CD4-positive, alpha-beta memory T cell (primary cell): ENCODE measurements at regions not wholly inside any gene's neighbourhood (a gene's known extent, or its start where the extent isn't known, plus 50 kb on each side); places are given as distances from the start of the nearest gene placed in this dataset.
"Not testable (repeated sequence)": the region's sequence is repeated elsewhere in the genome, so short reads cannot be mapped to it uniquely, and the experiment has no call there.

Experiments used
- CTCF ChIA-PET: fragments of 350-600 bp; sonication (Branson Sonifier 250); formaldehyde crosslinking; loops from one replicate; lab custom pipeline; 2021; ENCODE audit warnings: inconsistent platforms; ENCODE audit not compliant: partially characterized antibody; lab: Charles Lee
- POLR2A ChIA-PET: fragments of 350-600 bp; sonication (Branson Sonifier 250); formaldehyde crosslinking; loops from one replicate; lab custom pipeline; 2021; ENCODE audit not compliant: partially characterized antibody; lab: Charles Lee
- DNase-seq, 5 donors: peaks; one replicate each; pipeline versions ENCODE4 v3.0.0 to v3.0.0-alpha.2; 2020 to 2022; ENCODE audit warnings: mixed read lengths in 1 of 5
- H3K27ac ChIP-seq: one replicate; pipeline ENCODE4 v1.7.0; 2013; ENCODE audit warnings: low read depth, low read length
- H3K27me3 ChIP-seq: 2 replicates; pipeline ENCODE4 v1.7.0; 2013; ENCODE audit warnings: mild to moderate bottlenecking, low read length, moderate library complexity; ENCODE audit not compliant: insufficient read depth
- H3K36me3 ChIP-seq: 2 replicates; pipeline ENCODE4 v1.7.0; 2013; ENCODE audit warnings: mild to moderate bottlenecking, low read length, moderate library complexity; ENCODE audit not compliant: insufficient read depth
- H3K4me1 ChIP-seq: 2 replicates; pipeline ENCODE4 v1.7.0; 2013; ENCODE audit warnings: mild to moderate bottlenecking, low read length, moderate library complexity; ENCODE audit not compliant: insufficient read depth
- H3K4me3 ChIP-seq, 2 donors: one replicate each; pipeline ENCODE4 v1.7.0; 2013; ENCODE audit warnings: low read length in 2 of 2, mild to moderate bottlenecking in 1 of 2
- H3K9me3 ChIP-seq, 2 donors: one replicate each; pipeline ENCODE4 v1.7.0; 2013; ENCODE audit warnings: low read length in 2 of 2, control low read depth in 1 of 2; ENCODE audit not compliant: control insufficient read depth in 1 of 2
- H3K27ac Mint-ChIP-seq, 7 donors: one replicate each; pipeline ENCODE4 v1.8.0; 2020 to 2021; ENCODE audit warnings: mixed read lengths in 7 of 7, mild to moderate bottlenecking in 6 of 7, inconsistent platforms in 3 of 7, moderate library complexity in 3 of 7
- H3K27me3 Mint-ChIP-seq, 2 donors: one replicate each; pipeline ENCODE4 v1.8.0; 2020 to 2021; ENCODE audit warnings: mixed read lengths in 2 of 2
- H3K36me3 Mint-ChIP-seq, 2 donors: one replicate each; pipeline ENCODE4 v1.8.0; 2020 to 2021; ENCODE audit warnings: mixed read lengths in 2 of 2, inconsistent platforms in 1 of 2, mild to moderate bottlenecking in 1 of 2
- H3K4me1 Mint-ChIP-seq, 4 donors: one replicate each; pipeline ENCODE4 v1.8.0; 2020 to 2021; ENCODE audit warnings: mixed read lengths in 4 of 4, mild to moderate bottlenecking in 1 of 4
- H3K4me3 Mint-ChIP-seq, 8 donors: one replicate each; pipeline ENCODE4 v1.8.0; 2020 to 2021; ENCODE audit warnings: mixed read lengths in 8 of 8, mild to moderate bottlenecking in 7 of 8, moderate library complexity in 6 of 8, inconsistent platforms in 3 of 8
- H3K9me3 Mint-ChIP-seq, 8 donors: one replicate each; pipeline ENCODE4 v1.8.0; 2020 to 2021; ENCODE audit warnings: mixed read lengths in 8 of 8, mild to moderate bottlenecking in 5 of 8, inconsistent platforms in 3 of 8, moderate library complexity in 1 of 8
- intact Hi-C: fragments of 100-400 bp; cut with micrococcal nuclease; formaldehyde crosslinking; loops from one replicate; pipeline ENCODE4 v1.15.1; 2023

GRCh38 chr3:20316238-20316637 lies 130.2 kb upstream of the SGO1 start:
- POLR2A ChIA-PET: no interaction called here
- DNase-seq: no peak
- H3K4me3 Mint-ChIP-seq: no peak overlapping the region
- CTCF ChIA-PET: no interaction called here
- no peak overlapping the region for H3K27ac ChIP-seq
- no peaks in the 10 kb centered on the region for H3K36me3 ChIP-seq
- H3K4me1 ChIP-seq: no peaks in the 10 kb centered on the region
- H3K9me3 Mint-ChIP-seq: peaks cover 0 to 2% (median 0%) of the 10 kb centered on the region in 8 donors
- H3K36me3 Mint-ChIP-seq: peaks cover 3 to 7% of the 10 kb centered on the region in 2 donors
- H3K4me3 ChIP-seq: no peak overlapping the region
- H3K4me1 Mint-ChIP-seq: no peaks in the 10 kb centered on the region
- H3K27me3 ChIP-seq: no peaks in the 10 kb centered on the region
- H3K27ac Mint-ChIP-seq: peak overlapping the region in 1 of 7 donors; percentile 43
- H3K9me3 ChIP-seq: no peaks in the 10 kb centered on the region
- intact Hi-C loops: no loop called here
- no peaks in the 10 kb centered on the region for H3K27me3 Mint-ChIP-seq

- H3K4me1 ChIP-seq: no peaks in the 10 kb centered on the region
- no peak overlapping the region for H3K4me3 Mint-ChIP-seq
- H3K4me1 Mint-ChIP-seq: no peaks in the 10 kb centered on the region
- intact Hi-C loops: no loop called here
- peaks cover 0 to 2% (median 0%) of the 10 kb centered on the region in 8 donors for H3K9me3 Mint-ChIP-seq
- peaks cover 3 to 7% of the 10 kb centered on the region in 2 donors for H3K36me3 Mint-ChIP-seq
- H3K27me3 Mint-ChIP-seq: no peaks in the 10 kb centered on the region
- DNase-seq: no peak
- no peaks in the 10 kb centered on the region for H3K36me3 ChIP-seq
- no peaks in the 10 kb centered on the region for H3K9me3 ChIP-seq
- no peak overlapping the region for H3K27ac ChIP-seq
- H3K27me3 ChIP-seq: no peaks in the 10 kb centered on the region
- CTCF ChIA-PET: no interaction called here
- no peak overlapping the region for H3K27ac Mint-ChIP-seq
- no peak overlapping the region for H3K4me3 ChIP-seq
- POLR2A ChIA-PET: no interaction called here
Measured at GRCh38 chr3:20310629-20311028, 124.6 kb upstream of the SGO1 start.

- intact Hi-C loops: no loop called here
- Histone ChIP-seq H3K4me3 (no peak overlapping the region), H3K9me3 (no peaks in the 10 kb centered on the region), H3K27me3 (no peaks in the 10 kb centered on the region), H3K27ac (no peak overlapping the region), H3K4me1 (no peaks in the 10 kb centered on the region), H3K36me3 (no peaks in the 10 kb centered on the region)
- ChIA-PET CTCF (no interaction called here), POLR2A (no interaction called here)
- no peak overlapping the region for H3K27ac Mint-ChIP-seq
- no peak for DNase-seq
- peaks cover 0 to 5% (median 1%) of the 10 kb centered on the region in 8 donors for H3K9me3 Mint-ChIP-seq
- H3K4me1 Mint-ChIP-seq: no peaks in the 10 kb centered on the region
- peaks cover 0 to 2% of the 10 kb centered on the region in 2 donors for H3K36me3 Mint-ChIP-seq
- H3K27me3 Mint-ChIP-seq: no peaks in the 10 kb centered on the region
- H3K4me3 Mint-ChIP-seq: no peak overlapping the region
Measured at GRCh38 chr3:20307383-20307782, 121.4 kb upstream of the SGO1 start.

- Histone ChIP-seq H3K27ac (no peak overlapping the region), H3K4me3 (no peak overlapping the region), H3K9me3 (no peaks in the 10 kb centered on the region), H3K27me3 (no peaks in the 10 kb centered on the region), H3K36me3 (no peaks in the 10 kb centered on the region), H3K4me1 (no peaks in the 10 kb centered on the region)
- Mint-ChIP-seq H3K9me3 (peaks cover 0 to 5% (median 0%) of the 10 kb centered on the region in 8 donors), H3K27ac (no peak overlapping the region), H3K27me3 (no peaks in the 10 kb centered on the region), H3K4me1 (no peaks in the 10 kb centered on the region), H3K36me3 (no peaks in the 10 kb centered on the region), H3K4me3 (no peak overlapping the region)
- CTCF ChIA-PET: no interaction called here
- intact Hi-C loops: no loop called here
- no peak for DNase-seq
- POLR2A ChIA-PET: no interaction called here
Measured at GRCh38 chr3:20305647-20306046, 119.6 kb upstream of the SGO1 start.

- intact Hi-C loops: no loop called here
- POLR2A ChIA-PET: no interaction called here
- H3K9me3 ChIP-seq: no peaks in the 10 kb centered on the region
- no peak overlapping the region for H3K4me3 ChIP-seq
- no peak overlapping the region for H3K4me3 Mint-ChIP-seq
- H3K27ac ChIP-seq: no peak overlapping the region
- no peaks in the 10 kb centered on the region for H3K36me3 ChIP-seq
- H3K36me3 Mint-ChIP-seq: peaks cover 0 to 10% of the 10 kb centered on the region in 2 donors
- H3K27ac Mint-ChIP-seq: no peak overlapping the region
- H3K27me3 ChIP-seq: no peaks in the 10 kb centered on the region
- H3K9me3 Mint-ChIP-seq: peaks cover 0 to 10% (median 0%) of the 10 kb centered on the region in 8 donors
- H3K27me3 Mint-ChIP-seq: no peaks in the 10 kb centered on the region
- no peaks in the 10 kb centered on the region for H3K4me1 ChIP-seq
- no peaks in the 10 kb centered on the region for H3K4me1 Mint-ChIP-seq
- no peak for DNase-seq
- CTCF ChIA-PET: no interaction called here
Measured at GRCh38 chr3:20302766-20303165, 116.8 kb upstream of the SGO1 start.

- POLR2A ChIA-PET: no interaction called here
- Mint-ChIP-seq H3K27me3 (no peaks in the 10 kb centered on the region), H3K4me1 (no peaks in the 10 kb centered on the region), H3K9me3 (peaks cover 2 to 69% (median 43%) of the 10 kb centered on the region in 8 donors), H3K27ac (no peak overlapping the region), H3K4me3 (no peak overlapping the region), H3K36me3 (peaks cover 12 to 38% of the 10 kb centered on the region in 2 donors)
- CTCF ChIA-PET: no interaction called here
- no peaks in the 10 kb centered on the region for H3K9me3 ChIP-seq
- H3K27ac ChIP-seq: no peak overlapping the region
- no peak for DNase-seq
- no peaks in the 10 kb centered on the region for H3K27me3 ChIP-seq
- H3K36me3 ChIP-seq: no peaks in the 10 kb centered on the region
- H3K4me3 ChIP-seq: no peak overlapping the region
- intact Hi-C loops: no loop called here
- no peaks in the 10 kb centered on the region for H3K4me1 ChIP-seq
Measured at GRCh38 chr3:20288050-20288449, 102.0 kb upstream of the SGO1 start.

GRCh38 chr3:20280257-20280656 lies 94.3 kb upstream of the SGO1 start:
- Mint-ChIP-seq H3K4me1 (peaks cover 7 to 13% (median 9%) of the 10 kb centered on the region in 4 donors), H3K27me3 (no peaks in the 10 kb centered on the region), H3K27ac (peak overlapping the region in 2 of 7 donors; percentile 13 to 42), H3K9me3 (peaks cover 0 to 34% (median 24%) of the 10 kb centered on the region in 8 donors), H3K4me3 (peak overlapping the region in 6 of 8 donors; percentile 21 to 72 (median 49)), H3K36me3 (peaks cover 7 to 19% of the 10 kb centered on the region in 2 donors)
- no peaks in the 10 kb centered on the region for H3K27me3 ChIP-seq
- CTCF ChIA-PET: no interaction called here
- H3K9me3 ChIP-seq: no peaks in the 10 kb centered on the region
- intact Hi-C loops: no loop called here
- no peak overlapping the region for H3K4me3 ChIP-seq
- no peak overlapping the region for H3K27ac ChIP-seq
- peaks cover 10% of the 10 kb centered on the region for H3K4me1 ChIP-seq
- POLR2A ChIA-PET: no interaction called here
- no peaks in the 10 kb centered on the region for H3K36me3 ChIP-seq
- no peak for DNase-seq

GRCh38 chr3:20265977-20266376 lies 80.0 kb upstream of the SGO1 start:
- H3K4me1 ChIP-seq, CTCF ChIA-PET, H3K36me3 ChIP-seq, H3K27ac ChIP-seq, POLR2A ChIA-PET, H3K27me3 ChIP-seq, H3K27me3 Mint-ChIP-seq, H3K9me3 ChIP-seq, DNase-seq, H3K4me3 ChIP-seq, intact Hi-C loops, H3K4me3 Mint-ChIP-seq, H3K4me1 Mint-ChIP-seq: not testable (repeated sequence)
- Mint-ChIP-seq H3K9me3 (peaks cover 0 to 29% (median 18%) of the 10 kb centered on the region in 8 donors), H3K36me3 (peaks cover 0 to 30% of the 10 kb centered on the region in 2 donors), H3K27ac (peak overlapping the region in 1 of 7 donors; percentile 11)
